Transverse colon (tissue), 4 donors: ENCODE measurements at regions not wholly inside any gene's neighbourhood (a gene's known extent, or its start where the extent isn't known, plus 50 kb on each side); places are given as distances from the start of the nearest gene placed in this dataset.

Source experiments
- CTCF ChIP-seq, 5 experiments: fragments of 200-600 bp in 3 of 5; fragments of 450-650 bp in 2 of 5; sonication (generic) in 3 of 5; IDR thresholded peaks; 1 replicate in 2 of 5; 2 replicates in 3 of 5; pipeline ENCODE4 v1.5.1; 2016 to 2017; ENCODE audit warnings: antibody characterized with exemption in 5 of 5, inconsistent platforms in 3 of 5, mild to moderate bottlenecking in 2 of 5, moderate library complexity in 1 of 5
- EP300 ChIP-seq: sonication (generic); formaldehyde crosslinking; IDR thresholded peaks from one replicate; pipeline ENCODE4 v1.6.1; 2017; ENCODE audit warnings: antibody characterized with exemption, low read depth
- POLR2A ChIP-seq: fragments of 450-650 bp; IDR thresholded peaks from one replicate; pipeline ENCODE4 v1.6.1; 2016; ENCODE audit warnings: antibody characterized with exemption, mild to moderate bottlenecking, moderate library complexity
- POLR2AphosphoS5 ChIP-seq, 3 donors: sonication (generic); formaldehyde crosslinking; IDR thresholded peaks; one replicate each; pipeline ENCODE4 v1.6.1; 2016; ENCODE audit warnings: antibody characterized with exemption in 3 of 3

- TF ChIP-seq CTCF (IDR thresholded peaks at IDR 0.05) (no peak), POLR2AphosphoS5 (IDR thresholded peaks at IDR 0.05) (no peak), POLR2A (no peak), EP300 (no peak)
Measured at GRCh38 chrX:40863671-40864070, 128.3 kb upstream of the MED14 start.
